Ammon's horn (tissue), 1 donor: ENCODE measurements at regions not wholly inside any gene's neighbourhood (a gene's known extent, or its start where the extent isn't known, plus 50 kb on each side); places are given as distances from the start of the nearest gene placed in this dataset.

Experiments used
- DNase-seq: peaks from one replicate; pipeline ENCODE4 v3.0.0-alpha.2; 2016; ENCODE audit warnings: low spot score

DNA sequence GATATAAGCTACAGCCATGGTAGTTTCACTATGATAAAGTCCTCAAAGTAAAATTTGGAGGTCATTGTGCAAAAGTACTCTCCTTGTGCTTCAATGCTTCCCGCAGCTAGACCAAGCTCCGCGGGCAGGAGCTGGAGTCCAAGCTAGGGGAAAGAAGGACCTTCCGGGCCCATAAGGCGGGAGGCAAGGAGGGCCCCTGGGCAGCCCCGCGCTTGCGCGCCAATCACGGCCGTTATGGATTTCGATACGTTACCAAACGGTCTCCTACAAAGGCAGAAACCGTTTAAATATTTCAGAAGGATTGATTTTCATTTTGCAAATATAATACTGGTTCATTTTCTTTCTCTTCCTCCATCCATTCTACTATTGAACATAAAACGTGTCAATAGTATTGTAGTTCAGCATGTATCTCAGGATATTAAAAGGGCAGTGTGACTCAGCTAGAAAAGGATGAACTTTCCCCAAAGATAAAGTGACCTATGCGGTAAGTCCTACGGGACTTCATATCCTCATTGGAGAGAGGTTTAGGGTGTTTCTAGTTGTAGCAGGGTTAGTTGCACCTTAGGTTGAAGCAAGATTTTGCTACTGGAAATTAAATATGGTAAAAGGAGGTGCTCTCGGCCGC, 128.0 kb downstream of the KIF20B start:
- DNase-seq: no peak

DNA sequence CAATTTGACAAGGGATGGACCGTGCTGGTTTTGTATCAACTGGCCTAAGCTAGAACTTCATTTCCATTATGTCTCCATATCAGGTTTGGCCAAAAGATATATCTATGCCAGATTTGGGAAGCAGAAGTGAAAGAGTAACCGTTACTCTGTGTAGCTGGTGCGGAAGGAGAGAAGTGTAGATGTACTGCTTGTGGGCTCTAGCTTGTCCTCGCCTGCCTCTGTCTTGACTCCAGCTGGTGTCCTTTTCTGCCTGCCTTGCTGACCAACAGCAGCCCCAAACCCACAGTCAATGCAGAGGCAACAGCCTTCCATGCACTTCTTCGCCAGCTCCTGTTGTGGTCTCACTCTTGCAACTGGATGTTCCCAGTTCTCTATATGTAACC, 128.5 kb downstream of the KIF20B start:
- peak; percentile 64 for DNase-seq

DNA sequence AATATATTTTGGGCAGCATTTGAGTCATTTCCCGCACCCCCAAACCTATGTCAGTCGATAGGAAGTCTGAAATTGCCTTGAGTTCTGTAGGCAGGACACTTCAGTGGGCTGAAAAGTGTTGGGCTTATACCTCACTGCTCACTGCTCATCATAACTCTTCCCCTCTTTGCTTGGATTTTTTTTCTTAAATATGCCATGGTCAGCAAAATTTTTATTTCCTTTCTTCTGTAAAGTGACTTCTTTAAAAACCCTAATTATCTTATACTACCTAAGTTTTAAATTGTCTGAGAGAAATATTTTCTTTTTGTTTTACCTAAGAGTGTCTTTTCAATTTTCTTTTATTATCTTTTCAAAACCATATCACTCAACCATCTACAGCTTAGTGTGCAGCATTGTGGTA, 129.2 kb downstream of the KIF20B start:
- DNase-seq: no peak

DNA sequence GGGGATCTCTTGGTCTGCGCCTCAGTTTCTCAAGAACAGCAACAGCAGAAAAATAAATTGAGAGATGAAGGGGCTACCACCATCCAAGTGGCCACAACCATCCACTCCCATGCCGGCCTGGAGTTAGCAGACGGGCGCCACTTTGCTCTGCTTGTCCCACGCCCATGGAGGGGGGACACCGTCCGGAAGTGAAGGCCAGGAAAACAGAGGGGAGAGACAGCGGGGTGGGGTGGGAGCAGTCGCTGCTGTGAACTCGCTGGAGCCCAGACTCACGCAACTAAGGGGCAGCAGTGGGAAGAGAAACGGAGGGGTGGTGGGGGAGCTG, 135.4 kb downstream of the KIF20B start:
- DNase-seq: no peak

DNA sequence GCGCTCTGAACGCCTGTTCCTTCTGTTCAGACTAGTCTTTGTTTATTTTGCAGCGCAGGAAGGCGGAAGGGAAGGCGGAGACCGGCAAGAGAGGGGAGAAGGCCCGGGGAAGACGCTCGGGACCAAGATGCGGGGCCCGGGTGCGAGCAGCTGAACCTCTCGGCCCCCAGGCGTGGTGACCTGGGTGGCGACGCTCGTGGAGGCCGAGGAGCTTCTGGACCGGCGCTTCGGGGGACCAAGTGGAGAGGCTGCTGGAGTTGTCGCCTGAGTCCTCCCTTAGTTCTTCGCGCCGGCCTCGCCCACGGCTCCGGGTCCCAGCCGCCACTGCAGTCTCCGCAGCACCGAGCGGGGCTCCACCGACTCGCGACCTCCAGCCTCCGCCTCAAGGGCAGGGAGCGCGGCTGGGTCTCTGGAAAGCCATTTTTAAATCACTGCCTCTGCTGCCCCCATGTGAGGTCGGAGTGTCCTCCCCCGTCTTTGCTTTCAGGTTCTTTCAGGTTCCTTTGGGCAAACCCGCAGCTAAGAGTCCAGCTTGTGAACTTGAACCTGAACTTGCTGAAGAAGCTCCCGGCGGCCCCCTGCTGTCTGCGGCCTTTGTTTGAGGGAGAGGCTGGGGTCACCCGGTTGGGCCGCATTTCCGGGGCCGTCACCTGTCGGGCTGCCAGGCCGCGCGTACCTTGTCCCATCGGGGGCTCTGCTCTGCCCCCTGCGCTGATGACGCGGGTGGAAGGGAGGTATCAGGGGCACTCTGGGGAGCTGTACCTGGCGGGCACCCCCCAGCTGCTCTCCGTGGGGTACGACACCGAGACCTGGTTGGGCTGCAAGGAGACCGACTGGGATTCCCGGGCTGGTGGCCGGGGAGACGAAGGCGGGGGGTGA, 136.0 kb downstream of the KIF20B start:
- peak; percentile 43 for DNase-seq

DNA sequence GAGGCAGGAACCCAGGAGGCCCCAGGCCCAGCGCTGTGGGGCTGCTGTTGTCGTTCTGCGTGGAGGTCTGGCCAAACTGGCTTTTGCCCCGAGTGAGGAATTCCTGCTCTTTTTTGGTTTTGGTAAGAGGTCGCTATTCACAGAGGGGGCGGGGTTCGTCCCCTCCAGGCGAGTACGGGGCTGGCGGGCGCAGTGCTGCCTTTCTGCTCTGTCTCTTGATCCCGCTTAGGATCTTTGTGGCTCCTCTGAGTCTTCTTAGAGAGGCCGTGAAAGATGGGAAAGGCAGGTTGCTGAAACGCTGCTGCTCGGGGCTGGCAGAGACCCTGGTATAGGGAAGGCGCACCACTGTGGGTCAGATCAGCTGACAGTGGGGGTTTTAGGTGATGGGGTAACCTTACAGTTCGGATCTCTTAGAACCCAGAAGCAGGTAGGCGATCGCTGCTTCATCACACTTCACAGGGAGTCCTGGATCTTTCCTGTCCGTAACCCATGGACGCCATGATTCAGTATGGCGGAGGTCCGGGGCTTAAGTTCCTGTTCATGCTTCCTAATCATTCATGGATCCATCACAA, 136.7 kb downstream of the KIF20B start:
- DNase-seq: peak; percentile 9

DNA sequence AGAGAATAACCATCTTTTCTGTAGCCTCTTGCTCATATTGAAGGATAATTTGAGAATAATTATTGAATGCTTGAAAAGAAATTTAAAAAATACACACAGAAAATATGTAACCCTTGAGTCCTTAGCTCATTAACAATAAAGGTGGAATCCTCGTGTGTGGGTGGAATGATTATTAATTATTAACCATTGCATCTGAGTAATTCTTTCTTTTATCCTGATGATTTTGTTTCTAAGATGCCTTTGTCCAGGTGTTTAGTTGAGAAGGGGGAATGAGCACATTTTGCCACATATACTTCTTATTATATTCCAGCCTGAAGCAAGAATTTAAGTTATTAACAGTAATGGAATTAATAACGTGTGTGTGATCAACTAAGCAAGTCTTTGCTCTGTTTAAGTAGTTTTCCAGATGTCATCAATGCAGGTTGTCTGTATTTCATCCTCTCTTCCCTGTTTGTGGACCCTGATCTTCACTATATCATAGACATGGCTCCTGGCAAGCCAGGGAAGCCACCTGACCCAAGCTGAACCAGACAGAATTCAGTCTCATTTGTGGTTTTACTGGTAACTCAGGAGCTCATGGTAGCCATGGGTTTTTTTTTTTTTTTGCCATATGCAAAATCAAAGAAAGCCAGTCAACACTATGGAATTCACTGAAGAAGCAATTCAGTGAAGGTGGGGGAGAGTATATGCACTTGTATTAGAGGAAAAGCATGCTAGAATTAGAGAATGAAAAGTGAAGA, 144.3 kb downstream of the KIF20B start:
- DNase-seq: no peak

DNA sequence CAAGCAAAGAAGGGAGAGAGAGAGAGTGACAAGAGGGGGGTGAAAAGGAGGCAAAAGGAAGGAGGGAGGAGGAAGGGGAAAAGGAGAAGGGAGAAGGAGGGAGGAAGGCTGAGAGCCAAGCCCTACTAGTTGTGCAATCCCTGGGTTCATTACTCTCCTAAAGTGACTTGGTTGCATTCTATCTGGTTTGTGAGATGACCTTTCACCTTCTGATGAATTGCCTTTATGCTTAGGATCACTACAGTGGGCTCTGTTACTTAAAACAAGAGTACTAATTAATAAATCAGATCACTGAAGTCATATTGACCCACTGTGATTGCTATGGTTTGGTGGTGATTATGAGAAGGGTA, 144.9 kb downstream of the KIF20B start:
- DNase-seq: no peak

DNA sequence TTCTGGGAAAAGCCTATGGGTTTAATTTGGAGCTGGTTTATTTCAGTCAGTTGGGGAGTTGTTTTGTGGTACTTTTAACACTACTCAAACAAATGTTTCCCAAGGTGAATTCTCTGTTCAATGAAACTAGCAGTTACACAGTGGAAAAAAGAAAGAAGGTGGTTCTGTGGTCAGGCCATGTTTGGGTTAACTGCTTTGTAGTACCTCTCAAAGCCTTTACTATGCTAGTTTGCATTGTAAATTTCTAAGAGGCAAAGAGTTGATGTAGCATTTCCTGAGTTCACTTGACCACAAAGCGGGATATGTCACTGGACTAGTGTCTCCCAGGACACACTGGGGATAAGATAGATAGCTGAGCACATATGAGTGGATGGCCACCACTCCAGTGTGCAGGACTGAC, 145.4 kb downstream of the KIF20B start:
- no peak for DNase-seq

DNA sequence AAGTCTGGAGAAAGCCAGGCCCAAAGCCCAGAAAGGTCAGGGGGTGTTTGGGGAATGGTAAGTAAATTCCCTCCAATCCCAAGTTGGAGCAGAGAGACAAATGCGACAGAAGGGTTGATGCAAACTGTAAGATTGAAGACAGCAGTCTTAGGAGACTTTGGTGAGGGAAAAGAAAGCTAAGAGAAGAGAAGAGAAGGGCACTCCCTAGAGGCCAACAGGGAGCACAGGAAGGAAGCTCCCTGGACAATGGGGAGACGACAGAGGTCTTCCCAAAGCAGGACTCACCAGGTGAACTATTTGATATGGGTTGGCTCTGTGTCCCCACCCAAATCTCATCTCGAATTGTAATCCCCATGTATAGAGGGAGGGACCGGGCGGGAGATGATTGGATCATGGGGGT, 151.5 kb downstream of the KIF20B start:
- DNase-seq: no peak

DNA sequence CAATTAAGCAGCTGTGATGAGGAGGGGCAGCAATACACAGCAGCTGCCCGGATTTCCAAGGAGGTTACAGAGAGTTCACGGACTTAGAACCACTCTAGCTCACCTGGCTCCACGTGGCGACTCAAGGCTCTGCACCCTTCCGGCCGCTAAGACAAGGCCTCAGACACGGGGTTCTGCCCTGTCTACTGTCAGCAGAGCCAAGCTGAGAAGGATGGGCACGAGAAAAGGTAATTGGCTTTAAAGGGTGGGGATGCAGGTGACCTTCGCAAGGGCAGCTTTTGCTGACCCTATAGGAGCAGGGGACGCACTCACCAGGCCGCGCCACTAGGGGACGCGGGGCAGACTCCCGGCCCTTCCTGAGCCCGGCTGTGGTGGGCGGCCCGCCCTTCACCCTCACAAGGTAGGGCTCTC, 152.4 kb downstream of the KIF20B start:
- DNase-seq: no peak

DNA sequence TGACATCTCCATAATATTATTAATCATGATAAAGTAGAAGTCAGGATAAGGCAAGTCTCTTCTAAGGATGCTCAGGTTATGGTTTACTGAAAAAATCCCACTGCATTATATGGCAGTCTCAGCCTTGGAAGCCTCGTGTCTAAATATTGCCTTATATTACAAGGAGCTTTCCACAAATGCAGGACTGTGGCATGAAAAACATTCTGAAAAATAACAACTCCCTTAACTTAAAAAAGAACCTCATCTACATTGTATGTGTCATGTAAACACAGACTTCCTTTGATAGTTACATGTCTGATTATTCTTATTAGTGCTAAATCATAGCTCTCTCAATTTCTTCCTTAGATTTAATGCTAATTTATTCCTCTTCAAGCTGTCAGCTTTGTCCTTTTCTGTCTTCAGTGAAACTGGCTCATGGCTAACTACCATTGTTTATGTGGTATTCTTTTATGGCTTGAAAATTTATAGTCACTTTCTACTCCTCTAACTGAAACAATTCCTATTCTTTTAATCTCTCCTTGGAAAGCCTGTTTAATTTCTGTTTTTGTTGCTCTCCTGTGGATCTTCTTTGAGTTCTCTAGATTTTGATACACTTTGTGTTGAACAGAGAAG, 156.1 kb downstream of the KIF20B start:
- DNase-seq: no peak

DNA sequence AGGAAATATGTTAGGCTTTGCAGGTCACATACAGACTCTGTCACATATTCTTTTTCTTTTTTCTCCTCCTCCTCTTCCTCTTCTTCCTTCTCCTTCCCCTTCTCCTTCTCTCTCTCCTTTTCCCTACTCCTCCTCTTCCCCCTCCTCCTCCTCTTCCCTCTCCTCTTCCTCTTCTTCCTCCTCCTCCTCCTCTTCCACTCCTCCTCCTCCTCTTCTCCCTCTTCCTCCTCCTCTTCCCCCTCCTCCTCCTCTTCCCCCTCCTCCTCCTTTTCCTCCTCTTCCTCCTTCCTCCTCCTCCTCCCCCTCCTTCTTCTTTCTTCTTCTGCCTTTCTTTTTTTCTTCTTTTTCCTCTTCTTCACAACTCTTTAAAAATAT, 159.8 kb downstream of the KIF20B start:
- DNase-seq: no peak

DNA sequence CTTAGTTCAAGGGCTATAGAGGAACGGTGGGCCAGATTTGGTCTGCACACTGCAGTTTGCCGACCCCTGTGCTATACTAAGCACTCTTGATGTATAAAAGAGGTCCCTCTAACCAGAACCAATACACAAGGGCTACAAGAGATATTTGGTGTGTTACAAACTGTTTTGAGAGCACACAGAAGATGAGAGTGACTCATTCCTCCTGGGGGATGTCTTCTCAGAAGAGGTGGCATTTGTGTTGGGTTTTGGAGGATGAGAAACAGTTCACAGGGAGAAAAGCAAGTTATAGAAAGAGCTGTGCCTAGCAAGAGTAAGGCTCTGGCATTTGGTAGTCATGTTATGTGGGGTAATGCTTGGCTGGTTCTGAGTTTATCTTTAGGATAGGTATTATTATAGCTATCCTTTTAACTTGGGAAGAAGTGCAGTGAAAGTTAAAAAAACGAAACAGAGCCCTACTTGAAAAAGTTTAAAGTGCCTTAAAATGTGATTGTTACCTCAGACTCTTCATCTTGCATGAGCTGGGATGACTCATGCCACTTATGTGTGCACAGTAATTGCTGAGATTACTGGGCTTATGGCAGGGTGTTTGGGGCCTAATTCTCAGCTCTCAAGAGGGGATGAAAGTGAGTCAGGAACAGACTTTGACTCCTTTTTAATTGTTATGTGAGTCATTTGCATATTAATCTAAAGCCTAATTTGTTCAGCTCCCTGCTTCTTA, 160.4 kb downstream of the KIF20B start:
- DNase-seq: peak; percentile 28

DNA sequence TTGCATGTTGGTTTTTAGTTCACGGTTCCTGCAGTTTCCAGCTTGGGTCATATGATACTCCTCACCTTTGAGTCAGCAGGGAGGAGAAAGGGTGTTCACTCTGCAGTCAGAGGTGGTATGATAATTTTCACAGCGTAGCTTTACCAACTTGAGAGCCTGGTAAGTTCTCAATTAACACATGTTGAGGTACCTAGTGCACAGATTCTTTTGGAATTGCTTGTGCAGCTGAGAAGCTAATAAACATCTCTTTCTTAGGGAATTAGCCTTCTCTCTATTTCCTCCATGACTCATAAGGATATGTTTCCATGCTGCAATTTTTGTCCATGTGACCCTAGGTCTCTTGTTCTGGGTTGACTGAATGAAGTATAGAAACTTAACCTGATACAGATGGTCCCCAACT, 166.6 kb downstream of the KIF20B start:
- no peak for DNase-seq

DNA sequence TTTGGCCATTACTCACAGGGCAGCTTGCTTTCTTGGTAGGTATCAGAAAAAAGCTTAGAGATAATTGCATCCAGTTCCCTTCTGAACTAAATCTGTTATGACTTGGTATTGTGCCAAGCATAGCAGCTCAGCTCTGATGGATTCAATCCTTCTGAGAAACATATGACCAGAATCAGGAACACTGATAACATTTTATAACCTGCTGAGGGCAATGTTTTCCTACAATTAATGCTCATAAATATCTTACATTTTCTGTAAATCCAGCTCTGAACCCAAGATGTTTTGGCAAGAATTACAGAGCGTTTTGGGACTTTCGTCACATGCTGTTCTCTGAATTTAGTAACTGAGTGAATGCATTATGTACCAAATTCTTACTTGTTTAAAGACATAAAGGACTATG, 167.8 kb downstream of the KIF20B start:
- peak; percentile 14 for DNase-seq

DNA sequence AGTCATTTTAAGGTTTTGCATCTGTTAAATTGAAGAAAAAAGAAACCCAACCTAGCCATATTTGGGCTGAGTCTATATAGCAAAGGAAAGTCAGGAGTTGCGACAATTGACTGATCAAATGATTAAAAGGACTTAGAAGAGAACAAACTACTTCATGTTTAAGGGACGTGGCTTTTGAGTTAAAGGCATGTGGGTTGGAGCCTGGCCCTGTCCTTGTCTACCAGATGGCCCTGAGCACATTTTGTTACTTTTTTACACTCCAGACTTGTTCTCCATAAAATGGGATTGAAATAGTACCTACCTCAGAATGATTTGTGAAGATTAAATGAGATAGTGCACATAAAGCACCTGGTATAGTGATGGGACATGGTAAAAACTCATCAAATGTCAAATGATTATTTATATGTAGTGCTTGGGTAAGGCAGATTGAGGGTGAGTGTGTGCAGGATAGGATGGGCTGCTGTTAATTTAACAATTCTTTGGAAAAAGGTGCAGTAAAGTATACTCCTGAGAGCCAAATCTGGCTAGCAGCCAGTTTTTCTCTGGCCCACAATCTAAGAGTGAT, 168.3 kb downstream of the KIF20B start:
- no peak for DNase-seq

DNA sequence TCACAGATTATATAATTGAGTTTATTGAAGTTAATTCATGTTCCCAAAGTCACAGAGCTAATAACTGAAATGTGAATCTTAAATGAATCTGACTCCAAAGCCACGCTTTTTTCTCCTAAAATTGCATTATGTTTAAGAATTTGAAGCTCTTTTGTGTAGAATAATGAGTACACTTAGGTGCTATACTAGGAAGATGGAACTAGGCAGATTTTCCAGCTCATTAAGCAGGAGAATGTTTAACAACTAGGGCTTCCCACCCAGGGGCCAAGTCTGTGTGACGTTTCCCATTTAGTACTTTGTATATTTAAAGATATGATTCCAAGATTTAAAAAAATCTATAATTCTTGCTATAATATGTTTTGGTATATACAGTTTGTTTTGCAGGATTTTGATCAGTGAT, 169.5 kb downstream of the KIF20B start:
- DNase-seq: no peak

DNA sequence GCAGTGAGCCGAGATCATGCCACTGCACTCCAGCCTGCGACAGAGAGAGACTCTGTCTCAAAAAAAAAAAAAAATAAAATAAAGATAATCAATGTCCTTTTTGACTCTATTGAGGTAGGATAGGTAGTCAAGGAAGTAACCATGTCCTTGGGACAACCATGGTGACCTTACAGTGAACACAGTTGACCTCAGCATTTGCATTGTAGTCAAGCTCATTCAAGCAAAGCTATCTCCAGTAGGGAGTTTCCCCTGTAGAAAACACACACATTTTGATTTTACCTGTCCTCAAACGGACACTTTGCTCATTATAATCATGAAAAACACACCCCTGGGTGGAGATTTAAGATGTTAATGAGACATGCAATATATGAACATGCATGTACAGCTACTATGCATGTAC, 171.7 kb downstream of the KIF20B start:
- no peak for DNase-seq

DNA sequence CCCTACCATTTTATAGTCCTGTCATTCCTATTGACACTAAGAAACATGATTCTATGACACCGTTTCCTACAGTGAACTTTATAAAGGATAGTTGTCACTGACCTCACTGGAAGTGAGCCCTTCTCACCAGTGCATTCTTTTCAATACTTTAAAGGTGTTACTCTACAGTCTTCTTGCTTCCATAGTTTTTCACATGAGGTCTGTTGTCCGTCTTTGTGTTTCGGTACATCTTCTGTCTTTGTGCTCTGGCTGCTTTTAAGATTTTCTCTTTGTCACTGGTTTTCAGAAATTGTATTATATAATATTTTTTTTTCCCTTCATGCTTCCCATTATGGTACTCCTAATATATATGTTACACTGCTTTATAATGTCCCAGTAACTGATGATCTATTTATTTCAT, 174.2 kb downstream of the KIF20B start:
- no peak for DNase-seq

DNA sequence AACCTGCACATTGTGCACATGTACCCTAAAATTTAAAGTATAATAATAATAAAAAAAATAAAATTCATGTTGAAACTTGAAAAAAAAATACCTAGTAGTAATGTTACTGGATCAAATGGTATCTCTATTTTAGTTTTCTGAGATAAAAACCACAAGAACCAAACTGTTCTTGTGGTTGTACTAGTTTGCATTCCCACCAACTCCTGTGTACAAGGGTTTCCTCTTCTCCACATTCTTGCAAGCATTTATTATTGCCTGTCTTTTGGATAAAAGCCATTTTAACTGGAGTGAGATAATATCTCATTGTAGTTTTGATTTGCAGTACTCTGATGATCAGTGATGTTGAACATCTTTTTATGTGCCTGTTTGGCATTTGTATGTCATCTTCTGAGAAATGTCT, 177.7 kb downstream of the KIF20B start:
- DNase-seq: no peak

DNA sequence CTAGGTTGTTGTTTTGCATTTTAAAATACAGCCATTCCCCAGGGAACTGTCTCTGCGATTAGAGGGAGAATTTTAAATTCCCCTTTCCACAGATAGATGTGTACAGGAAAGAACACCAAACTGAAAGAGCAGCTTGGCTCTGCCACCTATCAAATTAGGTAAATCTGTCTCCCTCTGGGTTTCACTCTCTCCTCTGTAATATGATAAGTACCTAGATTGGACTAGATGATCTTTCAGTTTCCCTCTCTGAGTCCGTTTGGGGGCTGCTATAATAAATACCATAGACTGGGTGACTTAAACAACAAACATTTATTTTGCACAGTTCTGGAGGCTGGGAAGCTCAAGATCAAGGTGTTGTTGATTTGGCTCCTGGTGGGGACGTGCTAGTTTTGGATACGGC, 186.0 kb downstream of the KIF20B start:
- no peak for DNase-seq
